H9 (cell line): ENCODE measurements at regions not wholly inside any gene's neighbourhood (a gene's known extent, or its start where the extent isn't known, plus 50 kb on each side); places are given as distances from the start of the nearest gene placed in this dataset.

Source experiments
- DNase-seq: peaks from one replicate; pipeline ENCODE4 v3.0.0-alpha.2; 2017
- H2AFZ ChIP-seq: one replicate; pipeline ENCODE4 v1.6.1; 2013; ENCODE audit warnings: mild to moderate bottlenecking, low read length, control low read depth, moderate library complexity
- H2AK5ac ChIP-seq: 2 replicates; pipeline ENCODE4 v1.6.1; 2013; ENCODE audit warnings: low read length, control low read depth, mixed read lengths; ENCODE audit not compliant: insufficient read length
- H2BK120ac ChIP-seq: one replicate; pipeline ENCODE4 v1.6.1; 2013; ENCODE audit warnings: low read depth, mild to moderate bottlenecking, low read length, control low read depth, inconsistent platforms; ENCODE audit not compliant: poor library complexity, severe bottlenecking
- H2BK12ac ChIP-seq: 2 replicates; pipeline ENCODE4 v1.6.1; 2013; ENCODE audit warnings: low read length, control low read depth, mixed read lengths, low read depth; ENCODE audit not compliant: insufficient read length
- H2BK15ac ChIP-seq: 2 replicates; pipeline ENCODE4 v1.6.1; 2013; ENCODE audit warnings: low read depth, low read length, control low read depth
- H2BK20ac ChIP-seq: one replicate; pipeline ENCODE4 v1.6.1; 2013; ENCODE audit warnings: low read depth, mild to moderate bottlenecking, low read length, control low read depth, inconsistent platforms; ENCODE audit not compliant: poor library complexity, severe bottlenecking
- H2BK5ac ChIP-seq: 2 replicates; pipeline ENCODE4 v1.6.1; 2013; ENCODE audit warnings: low read length, control low read depth, mixed read lengths; ENCODE audit not compliant: insufficient read length
- H3K14ac ChIP-seq: 2 replicates; pipeline ENCODE4 v1.6.1; 2013; ENCODE audit warnings: low read length, control low read depth; ENCODE audit not compliant: insufficient read depth
- H3K18ac ChIP-seq: 2 replicates; pipeline ENCODE4 v1.6.1; 2013; ENCODE audit warnings: low read depth, mild to moderate bottlenecking, mixed read lengths, low read length, control low read depth; ENCODE audit not compliant: insufficient read length
- H3K23ac ChIP-seq: 2 replicates; pipeline ENCODE4 v1.6.1; 2013; ENCODE audit warnings: low read length, control low read depth, mixed read lengths, low read depth; ENCODE audit not compliant: insufficient read length
- H3K23me2 ChIP-seq: 2 replicates; pipeline ENCODE4 v1.6.1; 2013; ENCODE audit warnings: low read depth, mild to moderate bottlenecking, mixed read lengths, low read length, control low read depth; ENCODE audit not compliant: insufficient read length, poor library complexity, severe bottlenecking
- H3K27ac ChIP-seq: 2 replicates; pipeline ENCODE4 v1.5.1; 2013; ENCODE audit warnings: low read length, control low read depth, mixed read lengths, low read depth; ENCODE audit not compliant: insufficient read length
- H3K27me3 ChIP-seq: 2 replicates; pipeline ENCODE4 v1.6.1; 2013; ENCODE audit warnings: low read length, control low read depth, inconsistent platforms; ENCODE audit not compliant: insufficient read depth
- H3K4ac ChIP-seq: 2 replicates; pipeline ENCODE4 v1.6.1; 2013; ENCODE audit warnings: low read depth, mild to moderate bottlenecking, control low read depth, inconsistent platforms, low read length, moderate library complexity
- H3K4me1 ChIP-seq: 2 replicates; pipeline ENCODE4 v1.6.1; 2013; ENCODE audit warnings: low read length, control low read depth, inconsistent platforms; ENCODE audit not compliant: insufficient read depth
- H3K4me2 ChIP-seq: 2 replicates; pipeline ENCODE4 v1.6.1; 2013; ENCODE audit warnings: low read length, control low read depth, mixed read lengths; ENCODE audit not compliant: insufficient read length, insufficient read depth
- H3K56ac ChIP-seq: 2 replicates; pipeline ENCODE4 v1.6.1; 2013; ENCODE audit warnings: low read depth, mild to moderate bottlenecking, mixed read lengths, low read length, control low read depth; ENCODE audit not compliant: insufficient read length
- H3K79me1 ChIP-seq: 2 replicates; pipeline ENCODE4 v1.6.1; 2013; ENCODE audit warnings: low read depth, mild to moderate bottlenecking, moderate library complexity, low read length, control low read depth, inconsistent platforms; ENCODE audit not compliant: insufficient read depth, poor library complexity, severe bottlenecking
- H3K79me2 ChIP-seq: 2 replicates; pipeline ENCODE4 v1.6.1; 2013; ENCODE audit warnings: low read length, control low read depth, inconsistent platforms; ENCODE audit not compliant: insufficient read depth
- H3K9ac ChIP-seq: 2 replicates; pipeline ENCODE4 v1.6.1; 2013; ENCODE audit warnings: low read length, control low read depth, mixed read lengths; ENCODE audit not compliant: insufficient read length; ENCODE audit errors: extremely low read depth
- H3K9me3 ChIP-seq: one replicate; pipeline ENCODE4 v1.6.1; 2013; ENCODE audit warnings: low read depth, low read length, inconsistent platforms; ENCODE audit not compliant: control insufficient read depth
- H3T11ph ChIP-seq: one replicate; pipeline ENCODE4 v1.6.1; 2013; ENCODE audit warnings: mild to moderate bottlenecking, low read length, control low read depth, inconsistent platforms
- H4K20me1 ChIP-seq: one replicate; pipeline ENCODE4 v1.6.1; 2013; ENCODE audit not compliant: control insufficient read depth, insufficient read length, insufficient read depth
- H4K5ac ChIP-seq: 2 replicates; pipeline ENCODE4 v1.6.1; 2013; ENCODE audit warnings: low read depth, mild to moderate bottlenecking, mixed read lengths, low read length, control low read depth; ENCODE audit not compliant: insufficient read length
- H4K8ac ChIP-seq: replicated peaks from 2 replicates; pipeline ENCODE4 v1.6.1; 2013; ENCODE audit warnings: low read length, control low read depth, mixed read lengths, low read depth; ENCODE audit not compliant: insufficient read length
- H4K91ac ChIP-seq: 2 replicates; pipeline ENCODE4 v1.6.1; 2013; ENCODE audit warnings: low read depth, mild to moderate bottlenecking, moderate library complexity, mixed read lengths, low read length, control low read depth; ENCODE audit not compliant: insufficient read length
- H3K27ac Mint-ChIP-seq, 3 experiments: 2 replicates in 2 of 3; 3 replicates in 1 of 3; pipeline ENCODE4 v1.8.0; 2020 to 2021; ENCODE audit warnings: mixed read lengths in 3 of 3, mild to moderate bottlenecking in 1 of 3, moderate library complexity in 1 of 3
- H3K27me3 Mint-ChIP-seq: 2 replicates; pipeline ENCODE4 v1.8.0; 2021; ENCODE audit warnings: low read depth, mild to moderate bottlenecking, moderate library complexity, mixed read lengths
- H3K36me3 Mint-ChIP-seq, 3 experiments: 2 replicates in 2 of 3; 3 replicates in 1 of 3; pipeline ENCODE4 v1.8.0; 2020 to 2021; ENCODE audit warnings: low read depth in 3 of 3, mixed read lengths in 3 of 3; ENCODE audit not compliant: insufficient read depth in 1 of 3
- H3K4me1 Mint-ChIP-seq, 2 experiments: 2 replicates each; pipeline ENCODE4 v1.8.0; 2020; ENCODE audit warnings: mixed read lengths in 2 of 2
- H3K4me3 Mint-ChIP-seq, 2 experiments: 2 replicates in 1 of 2; 3 replicates in 1 of 2; pipeline ENCODE4 v1.8.0; 2020 to 2021; ENCODE audit warnings: mild to moderate bottlenecking in 2 of 2, mixed read lengths in 2 of 2, moderate library complexity in 1 of 2
- H3K9me3 Mint-ChIP-seq, 2 experiments: 2 replicates in 1 of 2; 3 replicates in 1 of 2; pipeline ENCODE4 v1.8.0; 2020; ENCODE audit warnings: mild to moderate bottlenecking in 2 of 2, mixed read lengths in 2 of 2, moderate library complexity in 1 of 2
- CTCF ChIP-seq: fragments of 200-600 bp; sonication (generic); conservative IDR thresholded peaks from 3 replicates; pipeline ENCODE4 v1.8.0; 2021; ENCODE audit warnings: antibody characterized with exemption, mild to moderate bottlenecking
- WGBS: extraction: QIAGEN DNeasy Blood & Tissue Kit; methylation state at CpG from one replicate; pipeline ENCODE4 v1.1.7; 2013; ENCODE audit warnings: missing lambda C conversion rate, low lambda C conversion rate, mixed read lengths; ENCODE audit not compliant: insufficient read length; ENCODE audit errors: extremely low coverage; 5-methylcytosine and 5-hydroxymethylcytosine counted together

- H3K79me1 ChIP-seq: no peaks in the 10 kb centered on the region
- no peak overlapping the region for H4K5ac ChIP-seq
- H3T11ph ChIP-seq: no peak overlapping the region
- Mint-ChIP-seq H3K36me3 (no peaks in the 10 kb centered on the region), H3K4me1 (no peaks in the 10 kb centered on the region), H3K9me3 (no peaks in the 10 kb centered on the region), H3K27ac (no peak overlapping the region), H3K4me3 (no peak overlapping the region), H3K27me3 (no peaks in the 10 kb centered on the region)
- no peak overlapping the region for H3K14ac ChIP-seq
- H3K79me2 ChIP-seq: no peaks in the 10 kb centered on the region
- H2BK5ac ChIP-seq: no peak overlapping the region
- H2BK120ac ChIP-seq: no peak overlapping the region
- H3K18ac ChIP-seq: no peak overlapping the region
- no peak overlapping the region for H3K27ac ChIP-seq
- H3K9ac ChIP-seq: no peak overlapping the region
- no peak overlapping the region for H2BK12ac ChIP-seq
- TF ChIP-seq CTCF: no peak
- no peak overlapping the region for H4K91ac ChIP-seq
- H2BK20ac ChIP-seq: no peak overlapping the region
- no peaks in the 10 kb centered on the region for H3K27me3 ChIP-seq
- H3K56ac ChIP-seq: no peak overlapping the region
- no peaks in the 10 kb centered on the region for H3K9me3 ChIP-seq
- WGBS: no CpG with 5 or more reads among the region's 6 CpGs
- no peak overlapping the region for H4K8ac ChIP-seq
- H2AFZ ChIP-seq: no peak overlapping the region
- no peaks in the 10 kb centered on the region for H4K20me1 ChIP-seq
- no peaks in the 10 kb centered on the region for H3K23me2 ChIP-seq
- no peak overlapping the region for H3K4me2 ChIP-seq
- H3K4me1 ChIP-seq: no peaks in the 10 kb centered on the region
- H2AK5ac ChIP-seq: no peak overlapping the region
- no peak overlapping the region for H3K23ac ChIP-seq
- no peak for DNase-seq
- no peak overlapping the region for H2BK15ac ChIP-seq
- no peak overlapping the region for H3K4ac ChIP-seq
Observed at GRCh38 chr20:46830886-46831632, 63.6 kb upstream of the EYA2 start.
